COLO668 (cell line): ENCODE measurements at regions not wholly inside any gene's neighbourhood (a gene's known extent, or its start where the extent isn't known, plus 50 kb on each side); places are given as distances from the start of the nearest gene placed in this dataset.

Source experiments
- DNase-seq: peaks from one replicate; lab custom pipeline; 2025; ENCODE audit not compliant: unreplicated experiment; lab: John Stamatoyannopoulos, UW

GRCh38 chr22:44442186-44442815, 55.7 kb downstream of the RTL6 start:
- DNase-seq = no peak

DNA sequence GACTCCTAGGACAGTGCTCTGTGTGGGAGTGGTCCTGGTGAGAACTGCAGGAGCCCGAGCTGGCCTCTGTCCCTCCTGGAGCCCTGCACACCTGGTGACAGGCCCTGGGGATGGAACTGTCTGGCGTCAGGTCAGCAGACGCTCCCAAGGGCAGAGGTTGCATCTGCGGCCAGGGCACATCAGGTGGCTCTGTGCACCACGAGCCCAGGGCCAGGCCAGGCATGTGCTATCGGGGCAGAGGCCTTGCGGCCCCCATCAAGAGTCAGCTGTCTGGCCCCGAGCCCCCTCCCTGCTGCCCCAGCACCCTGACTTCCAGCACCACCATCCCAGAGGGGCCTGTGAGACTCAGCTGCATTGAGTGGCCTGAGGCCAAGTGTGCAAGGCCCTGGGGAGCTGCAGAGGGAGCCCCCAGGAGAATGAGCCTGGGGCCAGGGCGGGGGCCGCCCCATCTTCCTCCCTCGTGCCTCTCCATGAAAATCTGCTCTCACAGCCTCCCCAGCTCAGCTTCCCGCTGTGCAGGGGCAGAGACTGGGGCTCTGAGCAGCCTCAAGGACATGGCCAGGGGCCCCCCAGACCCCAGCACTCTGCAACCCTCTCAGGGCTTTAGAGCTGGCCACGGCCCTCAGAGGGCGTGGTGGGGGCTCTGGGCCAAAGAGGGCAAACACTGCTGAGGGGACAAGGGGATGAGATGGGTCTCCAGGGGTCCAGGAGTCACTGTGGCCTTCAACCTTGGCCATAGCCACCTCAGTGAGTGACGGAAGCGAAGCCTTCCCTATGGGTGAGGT, 56.4 kb downstream of the RTL6 start:
- DNase-seq = no peak

GRCh38 chr22:44440224-44441160, 57.5 kb downstream of the RTL6 start:
- DNase-seq = no peak

DNA sequence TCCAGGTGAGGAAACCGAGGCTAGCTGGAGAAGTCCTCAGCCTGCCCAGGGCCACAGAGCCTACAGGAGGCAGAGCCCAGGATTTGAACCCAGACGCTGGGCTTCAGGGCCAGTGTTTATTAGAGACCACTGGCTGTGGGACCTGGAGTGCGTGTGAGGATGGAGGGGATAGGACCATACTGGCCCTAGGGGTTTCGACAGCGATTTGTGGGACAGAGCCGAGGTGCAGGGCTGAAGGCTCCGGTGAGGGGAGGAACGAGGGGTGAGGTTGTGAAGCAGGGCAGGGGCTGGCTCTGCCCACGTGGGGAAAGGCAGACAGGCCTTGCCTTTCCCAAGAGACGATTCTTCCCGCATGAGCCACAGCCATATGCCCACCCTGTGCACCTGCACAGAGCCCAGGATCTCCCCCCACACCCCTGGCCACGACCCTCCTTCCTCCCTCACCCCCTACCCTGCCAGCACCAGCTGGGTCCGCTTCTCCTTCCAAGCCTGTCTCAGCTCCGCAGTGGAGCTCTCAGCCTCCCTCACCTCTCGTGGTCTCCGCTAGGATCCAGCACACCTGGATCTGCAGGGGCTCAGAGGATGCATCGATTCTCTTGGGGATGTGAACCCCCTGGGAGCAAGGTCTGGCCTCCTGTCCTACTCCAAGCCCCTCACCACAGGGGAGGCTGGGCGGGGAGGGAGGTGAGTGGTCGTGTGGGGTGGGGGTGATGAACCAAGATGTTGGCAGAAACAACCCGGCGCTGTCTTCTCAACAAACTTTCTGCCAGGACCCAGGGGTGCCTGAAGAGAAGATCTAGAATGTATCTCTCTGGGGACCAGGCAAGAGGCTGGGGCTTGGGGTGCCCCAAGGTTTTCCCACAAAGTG, 58.4 kb downstream of the RTL6 start:
- no peak for DNase-seq

GRCh38 chr22:44438481-44439131, 59.4 kb downstream of the RTL6 start:
- DNase-seq = no peak

GRCh38 chr22:44438056-44438455, 60.0 kb downstream of the RTL6 start:
- DNase-seq = no peak

GRCh38 chr22:44437216-44438055, 60.6 kb downstream of the RTL6 start:
- DNase-seq = no peak

DNA sequence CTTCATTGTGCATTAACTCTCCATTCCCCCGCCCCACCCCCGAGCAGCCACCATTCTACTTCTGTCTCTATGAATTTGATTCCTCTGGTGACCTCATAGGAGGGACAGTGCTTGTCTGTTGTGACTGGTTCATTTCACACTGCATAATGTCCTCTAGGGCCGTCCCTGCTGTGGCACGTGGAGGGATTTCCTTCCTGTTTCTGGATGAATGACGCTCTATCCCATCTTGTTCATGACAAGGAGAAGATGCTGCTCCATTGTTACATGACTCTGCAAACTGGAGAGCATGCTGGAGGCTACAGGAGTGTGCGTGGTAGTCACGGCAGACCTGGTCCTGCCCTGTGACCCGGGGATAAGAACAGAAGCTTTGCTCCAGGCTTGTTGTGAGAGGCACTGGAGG, 61.3 kb downstream of the RTL6 start:
- no peak for DNase-seq

GRCh38 chr22:44431256-44431655, 66.8 kb downstream of the RTL6 start:
- DNase-seq = no peak

DNA sequence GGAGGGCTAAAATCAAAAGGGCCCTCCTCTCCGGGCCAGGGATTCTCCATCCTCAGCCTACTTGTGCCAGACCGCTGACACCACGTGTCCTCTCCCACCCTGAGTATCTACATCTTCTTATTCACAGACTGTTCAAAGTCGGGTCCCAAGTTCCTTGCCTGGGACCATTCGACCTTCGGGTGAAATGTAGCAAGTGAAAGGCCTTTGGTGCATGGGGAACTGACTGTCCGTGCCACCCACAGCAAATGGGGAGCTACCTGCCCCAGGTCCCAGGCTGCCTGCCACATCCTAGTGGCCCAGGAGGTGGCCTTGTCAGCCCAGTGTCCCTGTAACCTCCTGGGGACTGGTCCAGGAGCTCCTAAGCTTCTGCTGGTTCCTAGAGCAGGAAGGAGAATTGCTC, 67.3 kb downstream of the RTL6 start:
- DNase-seq = no peak

- no peak for DNase-seq
Measured at GRCh38 chr22:44429941-44430587, 68.0 kb downstream of the RTL6 start.

DNA sequence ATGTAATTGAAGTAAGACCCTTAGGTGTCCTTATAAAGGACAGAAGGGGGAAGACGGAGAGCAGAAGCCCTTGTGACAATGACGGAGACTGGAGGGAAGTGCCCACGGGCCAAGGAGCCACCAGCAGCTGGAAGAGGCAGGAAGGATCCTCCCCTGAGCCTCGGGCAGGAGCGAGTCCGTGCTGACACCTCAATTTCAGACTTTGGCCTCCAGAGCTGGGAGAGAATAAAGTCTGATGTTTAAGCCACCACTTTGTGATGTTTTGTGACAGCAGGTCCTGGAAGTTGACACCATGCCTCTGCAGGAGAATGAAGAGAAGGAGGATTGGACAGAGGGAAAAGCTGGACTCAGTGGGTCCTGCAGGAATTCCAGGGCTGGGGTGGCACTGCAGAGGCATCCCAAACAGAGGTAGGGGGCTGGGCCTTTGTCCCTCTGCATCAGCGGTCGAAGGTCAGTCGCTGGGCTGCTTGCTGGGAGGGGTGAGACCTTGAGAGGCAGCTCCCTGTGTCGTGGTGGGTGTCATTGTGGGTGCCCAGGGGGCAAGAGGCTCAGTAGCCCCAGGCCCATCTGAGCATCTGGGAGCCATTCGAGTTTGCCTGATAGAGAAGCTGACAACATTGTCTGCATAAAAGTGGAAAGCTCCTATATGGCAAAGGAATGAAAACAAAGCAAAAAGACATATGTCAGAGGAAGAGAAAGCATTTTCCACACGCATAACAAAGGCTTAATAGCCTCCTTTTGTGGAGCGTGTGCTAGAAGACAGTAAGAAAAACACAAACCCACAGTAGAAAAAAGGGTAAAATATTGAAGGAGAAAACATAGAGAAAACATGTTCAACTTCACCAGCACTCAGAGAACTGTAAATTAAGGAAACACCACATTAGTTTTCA, 68.8 kb downstream of the RTL6 start:
- DNase-seq = no peak

DNA sequence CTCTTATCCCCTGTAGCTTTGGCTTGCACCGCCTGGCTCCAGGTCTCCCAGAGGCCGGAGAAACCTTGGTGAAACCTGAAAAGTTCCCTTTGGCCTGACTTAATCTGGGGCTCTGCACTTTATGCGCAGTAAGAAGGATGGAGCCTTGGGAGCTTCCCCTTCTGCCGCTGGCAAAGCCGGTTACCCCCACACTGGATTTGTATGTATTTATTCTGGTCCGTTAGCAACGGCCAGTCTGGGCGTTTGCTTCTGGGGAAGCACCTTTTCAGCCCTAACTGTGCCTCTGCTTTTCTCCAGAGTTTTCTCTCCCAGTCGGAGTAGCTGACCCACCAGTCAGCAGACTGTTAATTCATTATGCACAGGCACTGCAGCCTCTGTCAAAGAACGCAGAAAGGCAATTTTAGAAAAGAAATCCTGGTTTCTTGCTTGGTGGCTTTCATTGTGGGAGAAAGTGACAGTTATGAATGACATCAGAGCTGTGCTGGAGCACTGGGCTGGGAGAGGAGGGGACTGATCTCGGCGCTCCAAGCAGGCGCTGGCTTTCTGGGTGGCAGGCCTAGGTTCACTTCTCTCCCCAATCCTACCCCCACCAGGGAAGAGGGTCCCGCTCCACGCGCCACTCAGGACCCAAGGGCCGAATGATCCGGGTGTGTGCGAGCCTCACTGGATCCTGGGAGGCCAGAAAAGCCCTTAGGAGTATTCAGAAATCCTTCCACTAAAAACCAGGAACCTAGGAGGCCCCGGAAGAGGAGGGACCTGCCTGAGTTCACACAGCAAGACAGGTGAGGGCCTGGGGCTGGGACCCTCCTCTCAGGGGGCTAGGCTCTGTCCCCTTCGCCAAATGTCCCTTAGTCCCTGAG, 70.2 kb downstream of the RTL6 start:
- no peak for DNase-seq

- no peak for DNase-seq
Measured at GRCh38 chr22:44426981-44427380, 71.1 kb downstream of the RTL6 start.

GRCh38 chr22:44425694-44426045, 72.4 kb downstream of the RTL6 start:
- no peak for DNase-seq

DNA sequence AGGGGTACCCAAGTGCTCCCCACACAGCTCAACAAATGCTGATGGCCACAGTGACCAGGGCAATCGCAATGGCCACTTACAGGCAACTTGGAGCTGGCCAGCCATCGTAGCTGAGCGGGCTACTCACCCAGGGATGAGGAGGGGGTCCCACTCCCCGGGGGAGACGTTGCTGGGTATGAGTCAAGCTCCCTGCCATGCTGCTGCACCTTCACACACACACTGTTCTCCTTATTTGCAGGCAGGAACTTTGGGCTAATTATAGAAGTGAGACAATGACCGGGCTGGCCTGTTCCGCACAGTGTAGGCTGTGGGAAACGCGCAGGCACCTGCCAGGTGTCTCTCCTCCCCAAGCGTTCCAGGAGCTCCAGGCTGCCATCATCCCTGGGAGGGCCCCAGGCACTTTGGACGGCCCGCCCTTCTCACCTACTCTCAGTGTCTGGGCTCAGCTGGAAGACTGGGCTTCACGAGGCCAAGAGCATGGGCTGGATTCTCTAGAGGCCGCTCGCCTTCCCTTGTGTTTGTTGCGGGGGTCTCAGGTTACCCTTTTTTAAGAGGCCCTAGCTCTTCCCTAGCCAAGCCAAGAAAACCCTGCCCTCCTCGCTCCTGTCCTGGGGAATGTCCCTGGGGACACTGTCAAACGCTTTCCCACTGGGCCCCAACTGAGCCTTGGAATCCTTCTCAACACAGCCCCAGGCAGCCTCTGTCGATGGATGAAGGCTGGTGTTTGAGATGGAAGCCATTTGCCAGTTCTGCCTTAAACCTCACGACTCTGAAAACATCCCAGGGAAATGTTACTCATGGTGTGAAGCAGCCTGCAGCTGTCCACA, 73.0 kb downstream of the RTL6 start:
- no peak for DNase-seq
